Adrenal gland (tissue), 9 donors: ENCODE measurements at regions not wholly inside any gene's neighbourhood (a gene's known extent, or its start where the extent isn't known, plus 50 kb on each side); places are given as distances from the start of the nearest gene placed in this dataset.

Experiments
- DNase-seq, 7 donors: peaks; one replicate each; pipeline ENCODE4 v3.0.0-alpha.2; 2019 to 2020
- H3K27ac ChIP-seq, 5 donors: fragments of 200-600 bp; sonication (generic) in 4 of 5; 1 replicate in 3 of 5; 2 replicates in 2 of 5; pipeline versions ENCODE4 v1.5.1 to v1.8.0; 2016 to 2020; ENCODE audit warnings: mild to moderate bottlenecking in 1 of 5
- H3K27me3 ChIP-seq: fragments of 200-600 bp; 2 replicates; pipeline ENCODE4 v1.8.0; 2021
- H3K36me3 ChIP-seq, 2 donors: fragments of 200-600 bp; replicated peaks in 1 of 2; 1 replicate in 1 of 2; 2 replicates in 1 of 2; pipeline versions ENCODE4 v1.5.1 to v1.8.0; 2018 to 2022
- H3K4me1 ChIP-seq, 2 donors: fragments of 200-600 bp; replicated peaks in 1 of 2; 1 replicate in 1 of 2; 2 replicates in 1 of 2; pipeline versions ENCODE4 v1.5.1 to v1.8.0; 2018 to 2021
- H3K4me3 ChIP-seq, 4 donors: fragments of 200-600 bp; sonication (generic) in 3 of 4; one replicate each; pipeline ENCODE4 v1.5.1; 2016 to 2018
- H3K9me3 ChIP-seq, 3 donors: fragments of 200-600 bp; sonication (generic) in 1 of 3; replicated peaks in 1 of 3; 1 replicate in 2 of 3; 2 replicates in 1 of 3; pipeline versions ENCODE4 v1.5.1 to v1.8.0; 2016 to 2021
- CTCF ChIP-seq, 6 experiments: fragments of 450-650 bp in 4 of 6; fragments of 200-600 bp in 2 of 6; sonication (generic) in 1 of 6; IDR thresholded peaks; 1 replicate in 5 of 6; 2 replicates in 1 of 6; pipeline versions ENCODE4 v1.5.1 to v1.8.0; 2016 to 2021; ENCODE audit warnings: antibody characterized with exemption in 6 of 6, mild to moderate bottlenecking in 2 of 6, moderate library complexity in 1 of 6
- POLR2A ChIP-seq, 2 donors: fragments of 450-650 bp; IDR thresholded peaks; one replicate each; pipeline ENCODE4 v1.6.1; 2017; ENCODE audit warnings: antibody characterized with exemption in 2 of 2, mild to moderate bottlenecking in 2 of 2, moderate library complexity in 1 of 2
- WGBS, 4 donors: extraction: QIAGEN DNeasy Blood & Tissue Kit in 2 of 4; methylation state at CpG; one replicate each; pipeline versions ENCODE4 v1.1.5 to v1.1.7; 2013 to 2017; 5-methylcytosine and 5-hydroxymethylcytosine counted together
- intact Hi-C, 2 donors: fragments of 100-400 bp; cut with DNase I; formaldehyde crosslinking; loops; one replicate each; pipeline versions ENCODE4 v1.14.1 to v1.15.0; 2022 to 2023
- donor health status: healthy with polysubstance abuse.
- donor health status: Bipolar disorder and iron deficiency.
- donor health status: DM: yes; HTN: yes; CAD: no.
- donor health status: DM: no; HTN: no; CAD: no.
- donor health status: DM: no; HTN: no; CAD: no.

GRCh38 chr4:64503416-64503815, 94.2 kb upstream of the TECRL start:
- Histone ChIP-seq H3K27ac (no peak overlapping the region), H3K4me3 (no peak overlapping the region), H3K4me1 (no peaks in the 10 kb centered on the region), H3K27me3 (no peaks in the 10 kb centered on the region), H3K9me3 (no peaks in the 10 kb centered on the region), H3K36me3 (no peaks in the 10 kb centered on the region)
- no peak for TF ChIP-seq POLR2A (IDR thresholded peaks at IDR 0.05)
- no peak for TF ChIP-seq CTCF (IDR thresholded peaks at IDR 0.05)
- intact Hi-C loops, result no loop called here
- 81 to 93% (median 84%) methylated on average over 2 of the region's 2 CpGs for WGBS, 4 donors
- no peak for DNase-seq

GRCh38 chr4:64497491-64497890, 88.2 kb upstream of the TECRL start:
- intact Hi-C loops, result no loop called here
- no peak overlapping the region for H3K4me3 ChIP-seq
- no peak overlapping the region for H3K27ac ChIP-seq
- DNase-seq, result no peak
- no peaks in the 10 kb centered on the region for H3K27me3 ChIP-seq
- no peaks in the 10 kb centered on the region for H3K9me3 ChIP-seq
- TF ChIP-seq CTCF (IDR thresholded peaks at IDR 0.05) (no peak), POLR2A (IDR thresholded peaks at IDR 0.05) (no peak)
- H3K36me3 ChIP-seq, result no peaks in the 10 kb centered on the region
- WGBS, 4 donors, result 2 to 39% (median 18%) methylated on average over 1 of the region's 1 CpG
- no peaks in the 10 kb centered on the region for H3K4me1 ChIP-seq

GRCh38 chr4:64495946-64496345, 86.7 kb upstream of the TECRL start:
- no peaks in the 10 kb centered on the region for H3K9me3 ChIP-seq
- no peaks in the 10 kb centered on the region for H3K36me3 ChIP-seq
- intact Hi-C loops, result no loop called here
- no peaks in the 10 kb centered on the region for H3K27me3 ChIP-seq
- no peak for DNase-seq
- no peaks in the 10 kb centered on the region for H3K4me1 ChIP-seq
- no peak overlapping the region for H3K27ac ChIP-seq
- H3K4me3 ChIP-seq, result no peak overlapping the region
- WGBS, 4 donors, result 75 to 100% (median 80%) methylated on average over 1 of the region's 1 CpG
- no peak for TF ChIP-seq POLR2A (IDR thresholded peaks at IDR 0.05)
- no peak for TF ChIP-seq CTCF (IDR thresholded peaks at IDR 0.05)

GRCh38 chr4:64489628-64490027, 80.4 kb upstream of the TECRL start:
- no peak for DNase-seq
- TF ChIP-seq POLR2A (IDR thresholded peaks at IDR 0.05), result no peak
- no peak for TF ChIP-seq CTCF (IDR thresholded peaks at IDR 0.05)
- H3K4me1 ChIP-seq, result no peaks in the 10 kb centered on the region
- no peaks in the 10 kb centered on the region for H3K36me3 ChIP-seq
- WGBS, 4 donors, result 50 to 59% (median 53%) methylated on average over 2 of the region's 2 CpGs
- no peaks in the 10 kb centered on the region for H3K27me3 ChIP-seq
- H3K4me3 ChIP-seq, result no peak overlapping the region
- H3K9me3 ChIP-seq, result no peaks in the 10 kb centered on the region
- H3K27ac ChIP-seq, result no peak overlapping the region
- intact Hi-C loops, result no loop called here
